A673 (cell line): ENCODE measurements at regions not wholly inside any gene's neighbourhood (a gene's known extent, or its start where the extent isn't known, plus 50 kb on each side); places are given as distances from the start of the nearest gene placed in this dataset.

ENCODE experiments used
- BruUV-seq: library from RNA; stranded (reverse); fragments of 400-500 nt; replicated peaks from 2 replicates; lab custom pipeline; 2021; lab: Mats Ljungman, UMichigan
- CTCF ChIA-PET: fragments of 300-600 bp; sonication (Branson Sonifier 250); formaldehyde crosslinking; loops from one replicate; lab custom pipeline; 2022; ENCODE audit warnings: antibody characterized with exemption; lab: Charles Lee
- POLR2A ChIA-PET: fragments of 300-600 bp; sonication (Branson Sonifier 250); formaldehyde crosslinking; loops from one replicate; lab custom pipeline; 2022; ENCODE audit warnings: antibody characterized with exemption; ENCODE audit not compliant: low non-redundant PET; lab: Charles Lee
- DNase-seq: peaks from one replicate; pipeline ENCODE4 v3.0.0-alpha.2; 2015; ENCODE audit warnings: low spot score
- H3K27ac ChIP-seq: fragments of 200-600 bp; sonication (generic); 2 replicates; pipeline ENCODE4 v1.5.1; 2016; ENCODE audit warnings: mixed run types, low read depth, mild to moderate bottlenecking, mixed read lengths, antibody characterized with exemption, low read length; ENCODE audit not compliant: poor library complexity, severe bottlenecking
- H3K27me3 ChIP-seq: fragments of 200-600 bp; sonication (generic); replicated peaks from 2 replicates; pipeline ENCODE4 v1.6.1; 2017; ENCODE audit warnings: mixed run types, low read depth, mild to moderate bottlenecking, mixed read lengths, antibody characterized with exemption, low read length; ENCODE audit not compliant: insufficient read depth, poor library complexity
- H3K36me3 ChIP-seq: fragments of 200-600 bp; sonication (generic); 2 replicates; pipeline ENCODE4 v1.6.1; 2016; ENCODE audit warnings: mixed run types, mild to moderate bottlenecking, mixed read lengths, antibody characterized with exemption, low read length; ENCODE audit not compliant: insufficient read depth, poor library complexity, severe bottlenecking
- H3K4me1 ChIP-seq: fragments of 200-600 bp; sonication (generic); 2 replicates; pipeline ENCODE4 v1.6.1; 2017; ENCODE audit warnings: mixed run types, mild to moderate bottlenecking, mixed read lengths, antibody characterized with exemption, low read length; ENCODE audit not compliant: insufficient read depth, poor library complexity, severe bottlenecking
- H3K4me3 ChIP-seq: fragments of 200-600 bp; sonication (generic); 2 replicates; pipeline ENCODE4 v1.5.1; 2016; ENCODE audit warnings: low read depth, mixed run types, mild to moderate bottlenecking, mixed read lengths, low read length; ENCODE audit not compliant: poor library complexity, severe bottlenecking
- H3K9me3 ChIP-seq: fragments of 200-600 bp; sonication (generic); 2 replicates; pipeline ENCODE4 v1.6.1; 2016; ENCODE audit warnings: mixed run types, low read depth, mild to moderate bottlenecking, mixed read lengths, antibody characterized with exemption, low read length; ENCODE audit not compliant: poor library complexity, severe bottlenecking
- EZH2 ChIP-seq: fragments of 200-600 bp; sonication (generic); IDR thresholded peaks from 2 replicates; pipeline ENCODE4 v1.6.1; 2017; ENCODE audit warnings: borderline replicate concordance, low read depth, mild to moderate bottlenecking, mixed read lengths, antibody characterized with exemption, low read length; ENCODE audit not compliant: poor library complexity, severe bottlenecking
- intact Hi-C: fragments of 100-400 bp; cut with micrococcal nuclease; formaldehyde crosslinking; loops from one replicate; pipeline ENCODE4 v1.10.0; 2022; ENCODE audit not compliant: unreplicated experiment
- TF ChIP-seq, protein P1 (sequence below): fragments of 300-800, 200-600 bp; sonication (generic); conservative IDR thresholded peaks from 2 replicates; pipeline ENCODE4 v1.5.1; 2017; ENCODE audit warnings: low read depth, mild to moderate bottlenecking, antibody characterized with exemption, low read length, moderate library complexity, mixed read lengths

DNA sequence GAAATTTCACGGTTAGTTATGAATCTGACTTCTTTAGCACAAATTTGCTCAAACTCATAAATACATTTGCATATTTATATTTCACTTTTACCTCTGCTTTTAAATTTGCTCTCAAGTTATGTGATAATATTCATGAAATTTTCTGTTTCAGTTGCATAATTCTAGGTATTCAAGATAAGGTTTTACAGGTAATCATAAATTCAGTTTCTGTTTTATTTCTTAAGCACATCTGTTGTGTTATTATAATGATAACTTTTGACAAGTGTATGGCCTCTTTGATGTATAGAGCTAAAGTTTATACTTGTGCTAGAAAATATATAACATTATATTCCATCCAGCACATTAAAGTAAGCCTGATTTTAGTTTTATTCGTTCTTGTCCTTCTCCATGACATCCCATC, 308.1 kb downstream of the SLC7A11 start:
- no peaks in the 10 kb centered on the region for H3K4me1 ChIP-seq
- TF ChIP-seq EZH2: no peak
- TF ChIP-seq, protein P1, sequence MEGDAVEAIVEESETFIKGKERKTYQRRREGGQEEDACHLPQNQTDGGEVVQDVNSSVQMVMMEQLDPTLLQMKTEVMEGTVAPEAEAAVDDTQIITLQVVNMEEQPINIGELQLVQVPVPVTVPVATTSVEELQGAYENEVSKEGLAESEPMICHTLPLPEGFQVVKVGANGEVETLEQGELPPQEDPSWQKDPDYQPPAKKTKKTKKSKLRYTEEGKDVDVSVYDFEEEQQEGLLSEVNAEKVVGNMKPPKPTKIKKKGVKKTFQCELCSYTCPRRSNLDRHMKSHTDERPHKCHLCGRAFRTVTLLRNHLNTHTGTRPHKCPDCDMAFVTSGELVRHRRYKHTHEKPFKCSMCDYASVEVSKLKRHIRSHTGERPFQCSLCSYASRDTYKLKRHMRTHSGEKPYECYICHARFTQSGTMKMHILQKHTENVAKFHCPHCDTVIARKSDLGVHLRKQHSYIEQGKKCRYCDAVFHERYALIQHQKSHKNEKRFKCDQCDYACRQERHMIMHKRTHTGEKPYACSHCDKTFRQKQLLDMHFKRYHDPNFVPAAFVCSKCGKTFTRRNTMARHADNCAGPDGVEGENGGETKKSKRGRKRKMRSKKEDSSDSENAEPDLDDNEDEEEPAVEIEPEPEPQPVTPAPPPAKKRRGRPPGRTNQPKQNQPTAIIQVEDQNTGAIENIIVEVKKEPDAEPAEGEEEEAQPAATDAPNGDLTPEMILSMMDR: no peak
- H3K36me3 ChIP-seq: no peaks in the 10 kb centered on the region
- H3K4me3 ChIP-seq: no peak overlapping the region
- BruUV-seq: no TSS peak
- ChIA-PET POLR2A (no interaction called here), CTCF (no interaction called here)
- intact Hi-C loops: no loop called here
- no peak overlapping the region for H3K27ac ChIP-seq
- H3K9me3 ChIP-seq: no peaks in the 10 kb centered on the region
- no peaks in the 10 kb centered on the region for H3K27me3 ChIP-seq
- DNase-seq: no peak

DNA sequence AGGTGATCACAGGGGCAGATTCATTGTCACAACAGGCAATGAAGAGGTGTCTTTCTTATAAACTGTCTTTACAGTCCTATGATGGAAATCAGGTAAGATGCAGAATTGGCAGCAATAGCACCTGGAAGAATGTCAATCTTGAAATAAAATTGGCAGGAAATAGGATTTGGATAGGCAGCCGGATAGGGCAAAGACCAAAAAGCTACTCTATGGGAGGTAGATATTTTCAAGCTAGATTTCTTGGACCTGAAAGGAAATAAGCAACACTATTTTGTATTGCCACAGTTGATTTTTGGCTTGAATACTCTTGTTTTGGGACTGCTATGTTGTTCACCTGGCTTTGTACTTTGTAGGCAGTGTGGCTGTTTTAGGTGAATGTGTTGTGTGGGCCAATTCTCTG, 314.2 kb downstream of the SLC7A11 start:
- no peak for DNase-seq
- H3K9me3 ChIP-seq: no peaks in the 10 kb centered on the region
- POLR2A ChIA-PET: no interaction called here
- CTCF ChIA-PET: no interaction called here
- intact Hi-C loops: no loop called here
- BruUV-seq: no TSS peak
- H3K27ac ChIP-seq: no peak overlapping the region
- H3K36me3 ChIP-seq: no peaks in the 10 kb centered on the region
- no peak overlapping the region for H3K4me3 ChIP-seq
- H3K27me3 ChIP-seq: no peaks in the 10 kb centered on the region
- H3K4me1 ChIP-seq: no peaks in the 10 kb centered on the region
- TF ChIP-seq, protein P1: no peak
- no peak for TF ChIP-seq EZH2

DNA sequence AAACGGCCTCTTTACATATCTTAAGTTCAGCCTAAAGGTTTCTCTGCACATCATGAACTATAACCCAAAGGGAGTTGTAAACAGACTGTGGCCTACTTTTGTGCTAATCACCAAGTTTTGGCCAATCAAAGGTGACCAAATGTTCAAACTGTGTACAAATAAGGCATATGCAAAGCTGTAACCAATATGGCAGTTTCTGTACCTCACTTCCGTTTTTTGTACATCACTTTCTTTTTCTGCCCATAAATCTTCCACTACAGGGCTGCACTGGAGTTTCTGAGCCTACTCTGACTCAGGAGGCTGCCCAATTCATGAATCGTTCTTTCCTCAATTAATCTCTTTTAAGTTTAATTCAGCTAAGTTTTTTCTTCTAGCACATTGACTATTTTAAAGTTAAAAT, 318.7 kb downstream of the SLC7A11 start:
- no peak for TF ChIP-seq EZH2
- TF ChIP-seq, protein P1: no peak
- Histone ChIP-seq H3K9me3 (no peaks in the 10 kb centered on the region), H3K4me1 (no peaks in the 10 kb centered on the region), H3K4me3 (no peak overlapping the region), H3K27ac (no peak overlapping the region), H3K27me3 (no peaks in the 10 kb centered on the region), H3K36me3 (no peaks in the 10 kb centered on the region)
- intact Hi-C loops: no loop called here
- no peak for DNase-seq
- POLR2A ChIA-PET: no interaction called here
- CTCF ChIA-PET: no interaction called here
- no TSS peak for BruUV-seq
